ENCODE measurements at regions not wholly inside any gene's neighbourhood (a gene's known extent, or its start where the extent isn't known, plus 50 kb on each side); places are given as distances from the start of the nearest gene placed in this dataset.
"Not testable (repeated sequence)": the region's sequence is repeated elsewhere in the genome, so short reads cannot be mapped to it uniquely, and the experiment has no call there.

DNA sequence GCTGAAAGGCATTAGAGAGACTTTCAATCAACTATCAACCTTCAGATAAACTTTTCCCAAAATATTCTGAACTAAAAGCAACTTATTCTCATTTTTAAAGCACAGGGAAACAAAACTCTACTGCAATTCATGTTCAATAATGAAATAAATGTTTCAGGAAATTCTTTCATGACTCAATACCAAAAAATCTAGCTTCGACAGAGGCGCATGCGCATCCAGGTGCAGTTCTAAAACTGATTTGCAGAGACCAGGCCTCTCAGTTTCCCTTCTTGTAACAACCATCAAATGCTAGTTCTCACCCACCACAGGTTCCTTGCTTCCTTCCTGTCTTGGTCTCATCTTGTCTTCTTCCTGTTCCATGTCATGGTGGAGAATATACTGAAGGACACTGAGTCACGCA, 55.3 kb upstream of the NRBF2 start:
- DNase-seq, result no peak

DNA sequence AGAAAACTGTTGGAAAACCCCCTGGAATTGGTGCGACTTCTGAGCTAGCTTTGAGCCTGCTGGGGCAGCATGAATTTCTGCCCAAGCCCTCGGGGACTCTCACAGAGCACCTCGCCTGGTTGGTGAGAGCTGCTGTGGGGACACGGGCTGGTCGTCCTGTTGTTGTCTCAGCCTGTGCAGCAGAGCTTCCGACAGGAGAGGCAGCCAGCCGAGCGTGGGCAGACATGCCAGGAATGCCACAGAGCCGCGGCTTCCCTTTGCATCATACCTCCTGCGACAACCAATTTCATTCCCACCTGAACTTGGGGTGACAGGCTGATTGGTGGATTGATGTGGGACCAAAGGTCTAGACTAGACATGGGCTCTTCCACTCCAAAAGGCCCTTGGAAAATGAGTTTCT, 60.2 kb upstream of the NRBF2 start:
- no peak for DNase-seq

GRCh38 chr10:63071145-63071544, 62.0 kb upstream of the NRBF2 start:
- DNase-seq, result no peak

DNA sequence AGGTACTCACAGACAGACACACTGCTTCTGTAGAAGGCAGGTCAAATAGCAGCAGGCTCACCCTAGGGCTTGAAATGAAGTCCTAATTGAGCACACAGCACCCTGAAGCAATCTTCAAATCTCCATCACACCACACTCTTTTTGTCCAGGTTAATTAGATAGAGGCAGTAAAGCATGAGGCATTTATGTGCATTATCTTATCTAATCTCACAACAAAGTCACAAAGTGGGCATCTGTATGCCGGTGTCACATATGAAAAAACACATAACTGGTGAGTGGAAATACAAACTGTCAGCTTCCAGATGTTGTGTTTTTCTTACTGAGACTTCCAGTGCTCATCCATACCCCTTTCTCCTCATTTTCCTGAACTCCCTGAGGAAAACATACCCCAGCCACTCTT, 63.8 kb upstream of the NRBF2 start:
- DNase-seq, result no peak

DNA sequence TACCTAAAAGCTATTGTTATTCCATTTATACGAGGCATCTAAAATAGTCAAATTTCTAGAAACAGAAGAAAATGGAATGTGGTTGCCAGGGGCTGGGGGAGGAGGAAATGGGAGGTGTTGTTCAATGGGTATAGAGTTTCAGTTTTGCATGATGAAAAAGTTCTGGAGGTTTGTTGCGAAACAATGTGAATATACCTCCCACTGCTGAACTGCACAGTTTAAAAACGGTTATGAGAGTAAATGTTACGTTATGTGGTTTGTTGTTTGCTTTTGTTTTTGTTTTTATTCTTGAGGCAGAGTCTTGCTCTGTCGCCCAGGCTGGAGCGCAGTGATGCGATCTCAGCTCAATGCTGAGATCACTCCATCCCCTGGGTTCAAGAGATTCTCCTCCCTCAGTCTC, 64.9 kb upstream of the NRBF2 start:
- DNase-seq, result no peak

DNA sequence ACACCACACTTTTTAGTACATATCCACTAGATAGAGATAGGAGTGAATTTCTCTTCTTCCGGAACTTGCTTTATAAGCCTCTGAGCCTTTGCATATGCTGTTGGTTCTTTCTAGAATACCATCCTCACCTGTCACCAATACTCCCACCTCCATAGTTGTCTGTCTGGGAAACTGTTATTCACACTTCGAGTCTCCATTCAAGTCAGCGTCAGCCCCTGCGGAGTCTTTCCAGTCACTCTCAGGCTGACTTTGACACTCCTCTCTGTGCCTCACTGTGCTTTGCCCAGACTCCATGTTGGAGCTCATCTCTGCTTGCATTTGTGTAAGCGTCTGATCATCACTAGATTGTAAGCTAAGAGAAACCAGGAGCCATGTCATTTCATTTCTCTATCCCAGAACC, 66.5 kb upstream of the NRBF2 start:
- DNase-seq, result no peak

GRCh38 chr10:63064706-63065105, 68.4 kb upstream of the NRBF2 start:
- DNase-seq, result no peak

DNA sequence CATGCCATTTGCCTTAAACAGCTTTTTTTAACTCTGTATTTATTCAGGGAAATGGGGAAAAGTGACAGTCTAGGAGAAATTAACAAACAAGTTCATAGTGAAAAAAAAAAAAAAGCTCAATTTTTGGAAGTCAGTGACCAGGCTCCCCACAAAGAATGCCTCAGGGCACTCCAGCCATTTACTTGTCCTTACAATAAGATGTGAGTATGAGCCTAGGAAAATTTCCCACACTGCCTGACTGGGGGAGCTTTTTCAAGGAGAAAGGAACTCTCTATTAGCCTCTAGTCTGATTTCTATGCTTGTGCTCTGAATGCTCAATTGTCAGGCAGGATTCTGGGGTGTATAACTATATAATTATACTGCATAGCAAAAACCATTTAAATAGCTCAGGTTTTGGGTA, 74.9 kb upstream of the NRBF2 start:
- peak; percentile 20 for DNase-seq

DNA sequence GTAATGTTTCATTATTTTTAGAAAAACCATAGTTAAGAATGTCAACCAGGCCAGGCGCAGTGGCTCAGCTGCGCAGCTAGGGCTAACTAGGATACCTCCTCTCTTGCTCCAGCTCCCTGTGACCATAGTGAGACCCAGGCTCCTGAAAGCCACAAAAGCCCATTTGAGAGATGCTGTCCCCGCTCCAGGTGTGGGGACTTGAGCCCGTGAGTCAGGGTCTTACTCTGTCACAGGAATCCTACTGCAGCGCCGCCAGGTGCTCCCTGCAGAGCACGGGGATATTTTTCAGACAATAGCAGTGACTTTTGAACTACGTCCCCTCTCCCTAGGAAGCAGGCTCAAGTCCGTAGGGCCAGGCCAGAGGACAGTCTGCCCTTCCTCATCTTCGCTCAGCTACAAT, 75.6 kb upstream of the NRBF2 start:
- DNase-seq, result no peak

GRCh38 chr10:63055705-63056104, 77.4 kb upstream of the NRBF2 start:
- no peak for DNase-seq

DNA sequence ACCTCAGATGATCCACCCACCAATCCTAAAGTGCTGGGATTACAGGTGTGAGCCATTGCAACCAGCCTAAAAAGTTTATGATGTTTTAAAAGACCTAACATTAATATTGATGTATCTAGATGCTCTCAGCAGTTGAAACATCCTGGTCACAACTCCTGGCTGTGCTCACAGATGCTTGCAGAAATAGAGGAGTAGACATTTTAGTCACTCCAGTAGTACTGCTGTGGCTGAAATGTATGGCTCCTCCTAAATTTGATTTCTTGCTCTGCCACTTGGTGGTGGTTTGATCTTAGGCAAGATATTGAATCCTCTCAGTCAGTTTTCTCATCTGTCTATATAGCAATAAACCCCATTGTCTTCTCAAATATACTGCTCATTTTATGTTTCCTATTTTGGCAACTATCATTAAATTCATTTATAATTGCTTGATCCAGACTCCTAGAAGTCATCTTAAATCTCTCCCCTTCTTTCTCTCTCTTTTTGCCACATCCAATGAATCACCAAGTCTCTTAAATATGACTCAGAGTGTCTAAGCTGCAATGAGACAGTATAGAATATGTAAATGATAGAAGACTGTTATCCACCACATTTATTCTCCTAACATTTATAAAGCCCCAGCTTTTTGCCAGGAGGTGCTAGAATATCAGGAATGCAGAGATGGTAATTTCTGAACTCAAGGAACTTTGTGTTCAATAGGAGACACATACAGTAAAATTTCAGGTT, 78.1 kb upstream of the NRBF2 start:
- peak; percentile 6 for DNase-seq

DNA sequence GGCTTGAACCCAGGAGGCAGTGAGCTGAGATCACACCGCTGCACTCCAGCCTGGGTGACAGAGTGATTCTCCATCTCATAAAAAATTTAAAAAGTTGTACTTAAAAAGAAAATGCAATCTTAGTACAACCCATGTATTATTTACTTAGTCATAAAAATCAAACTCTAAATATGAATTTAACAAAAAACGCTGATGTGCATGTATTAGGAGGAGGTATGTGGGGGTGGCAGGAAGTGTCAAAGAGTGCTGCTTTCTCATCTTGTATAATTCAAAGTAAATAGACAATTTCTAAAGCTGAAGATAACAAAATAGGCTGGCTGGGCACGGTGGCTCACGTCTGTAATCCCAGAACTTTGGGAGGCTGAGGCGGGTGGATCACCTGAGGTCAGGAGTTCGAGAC, 81.0 kb upstream of the NRBF2 start:
- no peak for DNase-seq

DNA sequence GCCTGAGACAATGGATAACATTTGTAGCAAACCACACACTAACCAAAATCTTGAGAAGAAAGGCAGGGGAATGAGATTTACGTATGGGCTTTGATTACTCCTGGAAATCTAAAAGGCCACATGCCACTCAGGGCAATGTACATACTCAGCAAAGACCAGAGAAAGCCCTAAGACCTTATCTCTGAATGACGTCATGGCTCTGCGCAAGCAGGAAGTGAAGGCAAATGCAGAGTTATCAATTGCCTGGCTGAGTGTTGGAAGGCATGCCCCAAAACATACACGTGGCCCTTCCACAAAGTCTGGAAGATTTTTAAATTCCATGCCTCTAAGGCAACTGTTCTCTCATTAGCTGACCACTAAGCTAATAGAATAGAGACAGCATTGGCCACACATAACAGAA, 90.9 kb upstream of the NRBF2 start:
- no peak for DNase-seq

GRCh38 chr10:63033616-63034185, 99.4 kb upstream of the NRBF2 start:
- DNase-seq, result not testable (repeated sequence)

DNA sequence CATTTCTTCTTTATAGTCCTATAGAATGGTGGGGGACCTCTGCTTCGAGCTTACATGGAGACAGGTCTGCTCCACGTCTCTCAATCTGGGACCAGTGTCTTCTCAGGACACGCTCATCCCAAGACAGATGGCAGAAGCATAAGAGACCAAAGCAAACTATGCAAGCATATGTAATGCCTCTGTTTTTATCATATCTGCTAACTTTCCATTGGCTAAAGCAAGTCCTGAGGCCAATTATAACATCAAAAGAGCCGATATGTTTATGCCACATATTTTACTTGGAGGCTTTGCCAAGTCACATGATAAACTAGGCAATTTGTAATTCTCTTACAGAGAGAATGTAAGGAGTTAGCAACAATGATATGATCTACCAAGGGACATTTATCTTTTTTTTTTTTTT, 102.6 kb upstream of the NRBF2 start:
- DNase-seq, result no peak

DNA sequence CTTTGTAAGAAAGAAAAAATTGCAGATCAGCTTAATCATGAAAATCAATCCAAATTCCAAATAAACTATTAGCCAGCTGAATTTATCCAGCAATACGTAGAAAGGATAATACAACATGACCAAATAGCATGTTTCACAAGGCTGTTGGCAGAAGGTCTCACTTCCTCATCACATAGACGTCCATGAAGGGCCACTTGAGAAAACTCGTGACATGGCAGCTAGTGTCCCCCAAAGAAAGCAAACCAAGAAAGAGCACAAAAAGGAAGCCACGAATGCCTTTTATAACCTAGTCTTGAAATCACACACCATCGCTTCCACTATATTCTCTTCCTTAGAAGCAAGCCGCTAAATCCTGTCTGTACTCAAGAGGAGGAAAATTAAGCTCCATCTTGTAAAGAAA, 105.6 kb upstream of the NRBF2 start:
- DNase-seq, result no peak

GRCh38 chr10:63021225-63021624, 111.9 kb upstream of the NRBF2 start:
- no peak for DNase-seq

DNA sequence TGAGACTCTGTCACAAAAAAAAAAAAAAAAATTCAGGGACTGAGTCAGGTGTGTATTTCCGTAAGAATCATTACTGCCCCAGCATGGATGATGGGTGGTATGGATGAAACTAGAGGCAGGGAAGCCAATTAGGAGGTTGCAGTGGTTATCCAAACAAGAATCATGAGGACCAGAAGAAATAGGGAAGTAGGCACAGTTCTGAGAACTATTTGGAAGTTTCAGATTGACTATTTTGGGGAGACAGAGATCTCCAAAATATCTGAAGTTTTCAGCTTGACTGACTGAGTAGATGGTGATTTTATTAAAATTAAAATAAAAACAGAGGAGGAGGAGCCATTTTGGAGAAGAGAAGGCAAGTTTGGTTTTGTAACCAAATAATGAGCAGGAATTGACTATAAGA, 119.4 kb upstream of the NRBF2 start:
- no peak for DNase-seq

- DNase-seq, result no peak
Observed at GRCh38 chr10:63012623-63013022, 120.5 kb upstream of the NRBF2 start.

DNA sequence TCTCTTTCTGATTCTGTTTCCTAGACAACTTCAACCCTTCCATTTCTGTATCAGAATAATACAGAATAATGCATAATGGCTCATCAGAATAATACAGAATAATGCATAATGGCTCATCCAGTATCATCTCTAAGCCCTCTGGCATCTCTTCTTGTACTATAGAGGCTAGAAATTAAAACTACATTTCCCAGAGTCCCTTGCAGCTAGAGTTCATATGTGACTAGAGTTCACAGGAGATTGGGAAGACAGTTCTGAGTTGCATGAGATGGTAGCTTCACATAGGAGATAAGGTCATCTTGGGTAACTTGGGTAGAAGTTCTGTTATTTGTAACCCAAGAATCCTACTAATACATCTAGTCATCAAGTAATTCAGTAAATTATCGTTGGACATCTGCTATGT, 122.9 kb upstream of the NRBF2 start:
- no peak for DNase-seq

GRCh38 chr10:63008491-63008890, 124.6 kb upstream of the NRBF2 start:
- no peak for DNase-seq

DNA sequence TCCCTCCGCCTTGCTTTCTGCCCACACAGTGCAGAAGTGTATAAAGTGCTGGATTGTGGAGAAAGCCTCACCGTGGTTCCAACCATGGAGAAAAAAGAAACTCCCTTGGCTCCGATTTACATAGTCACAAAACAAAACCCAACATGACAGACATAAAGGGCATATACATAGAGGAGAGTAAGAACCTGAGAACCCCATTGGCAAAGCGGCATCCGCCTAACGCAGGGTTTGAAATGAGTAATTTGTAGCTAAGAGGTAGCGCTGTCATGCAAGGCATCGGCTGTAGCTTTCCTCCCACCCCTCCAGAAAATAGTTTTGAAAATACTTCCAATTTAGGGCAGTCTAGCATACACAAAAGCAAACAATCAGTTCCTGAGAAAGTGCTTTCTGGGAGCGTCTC, 126.0 kb upstream of the NRBF2 start:
- DNase-seq, result no peak

- DNase-seq, result peak; percentile 66
Observed at GRCh38 chr10:63005246-63005645, 127.9 kb upstream of the NRBF2 start.

- DNase-seq, result no peak
Observed at GRCh38 chr10:63003816-63004453, 129.2 kb upstream of the NRBF2 start.

GRCh38 chr10:62996925-62997324, 136.2 kb upstream of the NRBF2 start:
- no peak for DNase-seq
